ENCODE measurements at regions not wholly inside any gene's neighbourhood (a gene's known extent, or its start where the extent isn't known, plus 50 kb on each side); places are given as distances from the start of the nearest gene placed in this dataset.

DNA sequence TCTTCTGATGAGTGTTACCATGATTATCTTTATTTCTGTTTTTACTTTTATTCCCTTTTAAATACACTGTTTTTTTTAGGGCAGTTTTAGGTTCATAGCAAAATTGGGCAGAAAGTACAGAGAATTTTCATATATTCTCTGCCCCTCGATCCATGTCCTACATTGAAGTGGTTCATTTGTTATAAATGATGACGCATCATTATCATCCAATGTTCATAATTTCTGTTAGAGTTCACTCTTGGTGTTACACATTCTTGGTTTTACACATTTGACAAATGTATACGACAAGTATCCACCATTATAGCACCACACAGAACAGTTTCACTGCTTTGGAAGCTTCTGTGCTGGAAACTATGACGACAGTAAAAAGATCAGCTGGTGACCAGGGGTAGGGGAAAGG, 578.1 kb upstream of the AADAT start:
- TF ChIP-seq CTCF (IDR thresholded peaks at IDR 0.05) (no peak), EZH2 (IDR thresholded peaks at IDR 0.05; ENCODE audit: borderline replicate concordance, insufficient read depth, low read depth, low read length, poor library complexity, severe bottlenecking) (no peak)
